ENCODE measurements at regions not wholly inside any gene's neighbourhood (a gene's known extent, or its start where the extent isn't known, plus 50 kb on each side); places are given as distances from the start of the nearest gene placed in this dataset.

GRCh38 chr14:98599082-98599481 is 672.9 kb downstream of the BCL11B start:
- TF ChIP-seq CTCF (IDR thresholded peaks at IDR 0.05; ENCODE audit: insufficient read depth, low read length, missing control alignments) = no peak
- CTCF ChIA-PET = no interaction called here
- POLR2A ChIA-PET = no interaction called here
- DNase-seq (ENCODE audit: low read depth, low spot score) = no peak
- H3K4me3 ChIP-seq (ENCODE audit: low read depth, low read length) = no peak overlapping the region

- no peak overlapping the region for H3K4me3 ChIP-seq (ENCODE audit: low read depth, low read length)
- ChIA-PET POLR2A (no interaction called here), CTCF (no interaction called here)
- no peak for DNase-seq (ENCODE audit: low read depth, low spot score)
- TF ChIP-seq CTCF (IDR thresholded peaks at IDR 0.05; ENCODE audit: insufficient read depth, low read length, missing control alignments) = no peak
Measured at GRCh38 chr14:98602983-98603382, 669.0 kb downstream of the BCL11B start.

GRCh38 chr14:98605043-98605442 is 667.0 kb downstream of the BCL11B start:
- no peak for TF ChIP-seq CTCF (IDR thresholded peaks at IDR 0.05; ENCODE audit: insufficient read depth, low read length, missing control alignments)
- H3K4me3 ChIP-seq (ENCODE audit: low read depth, low read length) = no peak overlapping the region
- DNase-seq (ENCODE audit: low read depth, low spot score) = no peak
- ChIA-PET CTCF (no interaction called here), POLR2A (no interaction called here)

- CTCF ChIA-PET = no interaction called here
- DNase-seq (ENCODE audit: low read depth, low spot score) = no peak
- POLR2A ChIA-PET = no interaction called here
Measured at GRCh38 chr14:98606041-98606640, 665.9 kb downstream of the BCL11B start.

GRCh38 chr14:98606816-98607215 is 665.2 kb downstream of the BCL11B start:
- ChIA-PET CTCF (no interaction called here), POLR2A (no interaction called here)
- no peak overlapping the region for H3K4me3 ChIP-seq (ENCODE audit: low read depth, low read length)
- TF ChIP-seq CTCF (IDR thresholded peaks at IDR 0.05; ENCODE audit: insufficient read depth, low read length, missing control alignments) = no peak
- no peak for DNase-seq (ENCODE audit: low read depth, low spot score)

More at GRCh38 chr14:98606041-98606640, 665.9 kb downstream of the BCL11B start:
- H3K4me3 ChIP-seq (ENCODE audit: low read depth, low read length) = no peak overlapping the region
- no peak for TF ChIP-seq CTCF (IDR thresholded peaks at IDR 0.05; ENCODE audit: insufficient read depth, low read length, missing control alignments)

- TF ChIP-seq CTCF (IDR thresholded peaks at IDR 0.05; ENCODE audit: insufficient read depth, low read length, missing control alignments) = no peak
- ChIA-PET POLR2A (no interaction called here), CTCF (no interaction called here)
- no peak overlapping the region for H3K4me3 ChIP-seq (ENCODE audit: low read depth, low read length)
- no peak for DNase-seq (ENCODE audit: low read depth, low spot score)
Measured at GRCh38 chr14:98607341-98607910, 664.6 kb downstream of the BCL11B start.

Data from AG04449 (cell line).